DND-41 (cell line): ENCODE measurements at regions not wholly inside any gene's neighbourhood (a gene's known extent, or its start where the extent isn't known, plus 50 kb on each side); places are given as distances from the start of the nearest gene placed in this dataset.

Source experiments
- EZH2 ChIP-seq: IDR thresholded peaks from 3 replicates; pipeline ENCODE4 v1.6.1; 2012; ENCODE audit warnings: borderline replicate concordance, low read depth, mild to moderate bottlenecking, moderate library complexity, low read length, inconsistent platforms; ENCODE audit not compliant: severe bottlenecking
- TF ChIP-seq, protein P1 (sequence below): IDR thresholded peaks from 2 replicates; pipeline ENCODE4 v1.5.1; 2012; ENCODE audit warnings: borderline replicate concordance, low read length, moderate library complexity, mild to moderate bottlenecking; ENCODE audit not compliant: poor library complexity, severe bottlenecking; ENCODE audit errors: extremely low read depth

- TF ChIP-seq, protein P1, sequence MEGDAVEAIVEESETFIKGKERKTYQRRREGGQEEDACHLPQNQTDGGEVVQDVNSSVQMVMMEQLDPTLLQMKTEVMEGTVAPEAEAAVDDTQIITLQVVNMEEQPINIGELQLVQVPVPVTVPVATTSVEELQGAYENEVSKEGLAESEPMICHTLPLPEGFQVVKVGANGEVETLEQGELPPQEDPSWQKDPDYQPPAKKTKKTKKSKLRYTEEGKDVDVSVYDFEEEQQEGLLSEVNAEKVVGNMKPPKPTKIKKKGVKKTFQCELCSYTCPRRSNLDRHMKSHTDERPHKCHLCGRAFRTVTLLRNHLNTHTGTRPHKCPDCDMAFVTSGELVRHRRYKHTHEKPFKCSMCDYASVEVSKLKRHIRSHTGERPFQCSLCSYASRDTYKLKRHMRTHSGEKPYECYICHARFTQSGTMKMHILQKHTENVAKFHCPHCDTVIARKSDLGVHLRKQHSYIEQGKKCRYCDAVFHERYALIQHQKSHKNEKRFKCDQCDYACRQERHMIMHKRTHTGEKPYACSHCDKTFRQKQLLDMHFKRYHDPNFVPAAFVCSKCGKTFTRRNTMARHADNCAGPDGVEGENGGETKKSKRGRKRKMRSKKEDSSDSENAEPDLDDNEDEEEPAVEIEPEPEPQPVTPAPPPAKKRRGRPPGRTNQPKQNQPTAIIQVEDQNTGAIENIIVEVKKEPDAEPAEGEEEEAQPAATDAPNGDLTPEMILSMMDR, result no peak
- TF ChIP-seq EZH2, result no peak
Measured at GRCh38 chr7:46428295-46428694, 507.2 kb upstream of the IGFBP3 start.
